Sciatic nerve (tissue), 2 donors: ENCODE measurements at regions not wholly inside any gene's neighbourhood (a gene's known extent, or its start where the extent isn't known, plus 50 kb on each side); places are given as distances from the start of the nearest gene placed in this dataset.
"Not testable (repeated sequence)": the region's sequence is repeated elsewhere in the genome, so short reads cannot be mapped to it uniquely, and the experiment has no call there.

Source experiments
- ATAC-seq: fragments of 200-7000 bp; cut with Tn5 transposase; one replicate; pipeline ENCODE4 v1.9.1; 2020; ENCODE audit warnings: mild to moderate bottlenecking, moderate library complexity
- DNase-seq: peaks from one replicate; pipeline ENCODE4 v3.0.0-alpha.2; 2020; ENCODE audit warnings: low spot score
- intact Hi-C: fragments of 100-400 bp; cut with DNase I; formaldehyde crosslinking; loops from one replicate; pipeline ENCODE4 v1.14.2; 2022
- donor health status: DM: no; HTN: no; CAD: no.
- donor health status: DM: no; HTN: no; CAD: no.

DNA sequence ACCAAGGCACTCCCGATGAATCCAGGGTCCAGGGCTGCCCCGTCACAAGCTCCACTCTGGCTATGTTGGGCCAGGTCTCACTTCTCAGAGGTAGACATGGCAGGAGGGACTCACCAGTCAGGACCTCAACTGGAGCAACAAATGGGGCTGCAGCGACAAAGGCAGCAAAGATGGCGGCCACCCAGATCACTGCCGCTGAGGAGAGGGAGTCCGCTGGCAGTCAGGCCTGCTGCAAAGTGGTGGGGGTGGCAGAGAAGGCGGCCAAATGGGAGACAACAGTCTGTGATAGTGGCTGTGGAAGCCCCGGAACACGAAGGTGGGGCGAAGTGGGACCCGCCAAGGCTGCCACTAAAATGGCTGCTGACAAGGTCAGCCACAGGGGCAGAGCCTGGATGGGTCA is 143.3 kb upstream of the RADX start:
- intact Hi-C loops, result no loop called here
- DNase-seq (no peak), ATAC-seq (no peak)

- no peak for DNase-seq
- no peak for ATAC-seq
- intact Hi-C loops, result no loop called here
Measured at GRCh38 chrX:106479920-106480319, 131.9 kb upstream of the RADX start.

DNA sequence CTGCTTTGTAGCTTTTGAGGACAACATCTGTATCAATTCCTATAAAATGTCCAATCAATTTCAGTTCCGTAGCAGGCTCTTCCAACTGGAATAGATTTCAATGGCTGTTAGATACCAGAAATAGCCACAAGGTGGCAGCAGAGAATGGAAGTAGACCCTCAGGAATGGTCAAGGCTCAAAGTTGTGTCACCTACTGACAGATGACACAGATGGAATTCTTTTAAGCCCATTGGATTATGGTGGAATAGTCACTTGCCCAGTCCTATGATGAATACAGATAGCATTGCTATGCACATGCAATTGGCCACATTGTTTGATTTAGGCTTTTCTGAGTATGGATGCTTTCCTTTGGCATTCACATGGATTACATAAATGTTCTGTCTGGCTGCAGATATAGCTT is 130.4 kb upstream of the RADX start:
- DNase-seq (peak; percentile 55), ATAC-seq (peak; percentile 41)
- intact Hi-C loops, result no loop called here

- ATAC-seq (no peak), DNase-seq (no peak)
- intact Hi-C loops, result no loop called here
Measured at GRCh38 chrX:106484233-106484632, 127.5 kb upstream of the RADX start.

DNA sequence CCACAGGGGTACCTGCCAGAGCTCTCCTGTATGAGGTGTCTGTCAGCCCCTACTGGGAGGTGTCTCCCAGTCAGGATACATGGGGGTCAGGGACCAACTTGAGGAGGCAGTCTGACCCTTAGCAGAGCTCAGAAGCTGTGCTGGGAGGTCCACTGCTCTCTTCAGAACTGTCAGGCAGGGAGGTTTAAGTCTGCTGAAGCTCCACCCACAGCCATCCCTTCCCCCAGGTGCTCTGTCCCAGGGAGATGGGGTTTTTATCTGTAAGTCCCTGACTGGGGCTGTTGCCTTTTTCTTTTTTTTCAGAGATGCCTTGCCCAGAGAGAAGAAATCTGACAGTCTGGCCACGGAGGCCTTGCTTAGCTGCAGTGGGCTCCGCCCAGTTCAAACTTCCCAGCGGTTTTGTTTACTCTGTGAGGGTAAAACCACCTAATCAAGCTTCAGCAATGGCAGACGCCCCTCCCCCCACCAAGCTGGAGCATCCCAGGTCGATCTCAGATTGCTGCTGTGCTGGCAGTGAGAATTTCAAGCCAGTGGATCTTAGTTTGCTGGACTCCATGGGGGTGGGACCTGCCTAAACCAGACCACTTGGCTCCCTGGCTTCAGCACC is 118.5 kb upstream of the RADX start:
- ATAC-seq, DNase-seq, intact Hi-C loops: not testable (repeated sequence)

DNA sequence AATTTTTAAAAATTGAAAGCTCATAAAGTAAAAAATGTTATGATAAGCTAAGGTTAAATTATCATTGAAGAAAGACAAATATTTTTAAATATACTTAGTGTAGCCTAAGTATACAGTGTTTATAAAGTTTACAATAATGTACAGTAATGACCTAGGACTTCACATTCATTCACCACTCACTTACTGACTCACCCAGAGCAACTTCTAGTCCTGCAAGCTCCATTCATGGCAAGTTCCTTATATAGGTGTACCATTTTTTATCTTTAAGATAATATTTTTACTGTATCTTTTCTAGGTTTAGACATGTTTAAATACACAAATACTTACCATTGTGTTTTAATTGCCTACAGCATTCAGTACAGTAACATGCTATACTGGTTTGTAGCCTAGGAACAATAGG is 112.3 kb upstream of the RADX start:
- ATAC-seq (no peak), DNase-seq (no peak)
- intact Hi-C loops, result no loop called here

- ATAC-seq (no peak), DNase-seq (no peak)
- intact Hi-C loops, result no loop called here
Measured at GRCh38 chrX:106510713-106511403, 100.9 kb upstream of the RADX start.
